Stimulated activated CD4-positive, alpha-beta T cell treated with anti-CD3 and anti-CD28 coated beads, TNF-alpha, amount 100 ng/mL, for 24 hours (primary cell): ENCODE measurements at regions not wholly inside any gene's neighbourhood (a gene's known extent, or its start where the extent isn't known, plus 50 kb on each side); places are given as distances from the start of the nearest gene placed in this dataset.
"Not testable (repeated sequence)": the region's sequence is repeated elsewhere in the genome, so short reads cannot be mapped to it uniquely, and the experiment has no call there.

Experiments used
- DNase-seq, 3 experiments: peaks; one replicate each; pipeline ENCODE4 v3.0.0-alpha.2; 2020; ENCODE audit warnings: low read depth in 3 of 3

GRCh38 chr4:57418133-57418532, 307.9 kb upstream of the IGFBP7 start:
- no peak for DNase-seq

- DNase-seq, result no peak
Observed at GRCh38 chr4:57412259-57413054, 302.3 kb upstream of the IGFBP7 start.

- DNase-seq, result no peak
Observed at GRCh38 chr4:57410331-57411052, 300.3 kb upstream of the IGFBP7 start.

GRCh38 chr4:57405359-57405758, 295.2 kb upstream of the IGFBP7 start:
- DNase-seq, result no peak

GRCh38 chr4:57404483-57404882, 294.3 kb upstream of the IGFBP7 start:
- DNase-seq, result no peak

- DNase-seq, result no peak
Observed at GRCh38 chr4:57403591-57403990, 293.4 kb upstream of the IGFBP7 start.

- no peak for DNase-seq
Observed at GRCh38 chr4:57401586-57401985, 291.4 kb upstream of the IGFBP7 start.

- no peak for DNase-seq
Observed at GRCh38 chr4:57378766-57379165, 268.6 kb upstream of the IGFBP7 start.

- DNase-seq, result no peak
Observed at GRCh38 chr4:57374866-57375595, 264.8 kb upstream of the IGFBP7 start.

GRCh38 chr4:57373991-57374390, 263.8 kb upstream of the IGFBP7 start:
- DNase-seq, result no peak

GRCh38 chr4:57371671-57372070, 261.5 kb upstream of the IGFBP7 start:
- no peak for DNase-seq

GRCh38 chr4:57370691-57371090, 260.5 kb upstream of the IGFBP7 start:
- no peak for DNase-seq

GRCh38 chr4:57369446-57369845, 259.3 kb upstream of the IGFBP7 start:
- no peak for DNase-seq

- no peak for DNase-seq
Observed at GRCh38 chr4:57364255-57364654, 254.1 kb upstream of the IGFBP7 start.

- no peak for DNase-seq
Observed at GRCh38 chr4:57363346-57363745, 253.2 kb upstream of the IGFBP7 start.

- DNase-seq, result no peak
Observed at GRCh38 chr4:57360681-57361080, 250.5 kb upstream of the IGFBP7 start.

- DNase-seq, result no peak
Observed at GRCh38 chr4:57355101-57355665, 245.0 kb upstream of the IGFBP7 start.

GRCh38 chr4:57351731-57352130, 241.5 kb upstream of the IGFBP7 start:
- DNase-seq, result no peak

GRCh38 chr4:57344296-57344695, 234.1 kb upstream of the IGFBP7 start:
- no peak for DNase-seq

- DNase-seq, result no peak
Observed at GRCh38 chr4:57342411-57342810, 232.2 kb upstream of the IGFBP7 start.

GRCh38 chr4:57338861-57339260, 228.7 kb upstream of the IGFBP7 start:
- DNase-seq, result not testable (repeated sequence)

- no peak for DNase-seq
Observed at GRCh38 chr4:57333684-57334083, 223.5 kb upstream of the IGFBP7 start.
